GM19239 (cell line): ENCODE measurements at regions not wholly inside any gene's neighbourhood (a gene's known extent, or its start where the extent isn't known, plus 50 kb on each side); places are given as distances from the start of the nearest gene placed in this dataset.
A peak's percentile ranks its signal among the peaks of the same experiment; 100 is the strongest.
"Not testable (repeated sequence)": the region's sequence is repeated elsewhere in the genome, so short reads cannot be mapped to it uniquely, and the experiment has no call there.

Source experiments
- DNase-seq: peaks from one replicate; pipeline ENCODE4 v3.0.0; 2011; ENCODE audit warnings: low spot score; ENCODE audit not compliant: insufficient read length
- FAIRE-seq: peaks from 2 replicates; lab custom pipeline; 2011; peaks lifted over from hg19 to GRCh38; lab: Jason Lieb, UNC

- not testable (repeated sequence) for DNase-seq
Observed at GRCh38 chr4:170881646-170882045, 791.9 kb upstream of the AADAT start.

GRCh38 chr4:170875868-170876267 lies 786.1 kb upstream of the AADAT start:
- FAIRE-seq, result no peak
- no peak for DNase-seq

More at GRCh38 chr4:170881646-170882045, 791.9 kb upstream of the AADAT start:
- not testable (repeated sequence) for FAIRE-seq

GRCh38 chr4:170872794-170873193 lies 783.0 kb upstream of the AADAT start:
- no peak for FAIRE-seq
- DNase-seq, result no peak

GRCh38 chr4:170868170-170868569 lies 778.4 kb upstream of the AADAT start:
- FAIRE-seq (no peak), DNase-seq (no peak)

- FAIRE-seq (no peak), DNase-seq (no peak)
Observed at GRCh38 chr4:170854097-170854496, 764.3 kb upstream of the AADAT start.

GRCh38 chr4:170853422-170854021 lies 763.8 kb upstream of the AADAT start:
- DNase-seq (no peak), FAIRE-seq (peak; percentile 86)

- DNase-seq, result no peak
- FAIRE-seq, result no peak
Observed at GRCh38 chr4:170849969-170850368, 760.2 kb upstream of the AADAT start.

GRCh38 chr4:170827562-170828274 lies 738.0 kb upstream of the AADAT start:
- FAIRE-seq (no peak), DNase-seq (no peak)

- FAIRE-seq (no peak), DNase-seq (no peak)
Observed at GRCh38 chr4:170818786-170819185, 729.0 kb upstream of the AADAT start.

- no peak for FAIRE-seq
- no peak for DNase-seq
Observed at GRCh38 chr4:170805352-170805751, 715.6 kb upstream of the AADAT start.

- DNase-seq, result no peak
- no peak for FAIRE-seq
Observed at GRCh38 chr4:170804930-170805329, 715.2 kb upstream of the AADAT start.

- FAIRE-seq (no peak), DNase-seq (no peak)
Observed at GRCh38 chr4:170803492-170803891, 713.7 kb upstream of the AADAT start.

GRCh38 chr4:170801771-170802170 lies 712.0 kb upstream of the AADAT start:
- FAIRE-seq, result no peak

GRCh38 chr4:170794525-170794924 lies 704.8 kb upstream of the AADAT start:
- FAIRE-seq (no peak), DNase-seq (no peak)

More at GRCh38 chr4:170801771-170802170, 712.0 kb upstream of the AADAT start:
- DNase-seq, result no peak

GRCh38 chr4:170788540-170789051 lies 698.8 kb upstream of the AADAT start:
- FAIRE-seq, DNase-seq: not testable (repeated sequence)

GRCh38 chr4:170777663-170778062 lies 687.9 kb upstream of the AADAT start:
- DNase-seq (no peak), FAIRE-seq (no peak)

- FAIRE-seq (no peak), DNase-seq (no peak)
Observed at GRCh38 chr4:170776983-170777382, 687.2 kb upstream of the AADAT start.

- DNase-seq (no peak), FAIRE-seq (no peak)
Observed at GRCh38 chr4:170775851-170776250, 686.1 kb upstream of the AADAT start.

GRCh38 chr4:170773709-170774273 lies 684.0 kb upstream of the AADAT start:
- FAIRE-seq (no peak), DNase-seq (no peak)

- no peak for FAIRE-seq
- no peak for DNase-seq
Observed at GRCh38 chr4:170772429-170772828, 682.7 kb upstream of the AADAT start.

- FAIRE-seq (no peak), DNase-seq (no peak)
Observed at GRCh38 chr4:170770664-170771063, 680.9 kb upstream of the AADAT start.
